A549 (cell line): ENCODE measurements at regions not wholly inside any gene's neighbourhood (a gene's known extent, or its start where the extent isn't known, plus 50 kb on each side); places are given as distances from the start of the nearest gene placed in this dataset.

Source experiments
- CBX8 ChIP-seq: fragments of 200-600 bp; sonication (generic); IDR thresholded peaks from 2 replicates; pipeline ENCODE4 v1.6.1; 2016
- MAX ChIP-seq: IDR thresholded peaks from 2 replicates; pipeline ENCODE4 v1.6.1; 2012
- POLR2A ChIP-seq: IDR thresholded peaks from 2 replicates; pipeline ENCODE4 v1.6.1; 2012; ENCODE audit warnings: mild to moderate bottlenecking, low read length
- SREBF2 ChIP-seq: fragments of 450-650 bp; IDR thresholded peaks from 2 replicates; pipeline ENCODE4 v1.6.1; 2014; ENCODE audit warnings: mild to moderate bottlenecking, moderate library complexity
- TF ChIP-seq, protein P1 (sequence below): fragments of >200 bp; sonication (Bioruptor Twin); formaldehyde crosslinking; IDR thresholded peaks from 3 replicates; pipeline ENCODE4 v1.5.1; 2016

DNA sequence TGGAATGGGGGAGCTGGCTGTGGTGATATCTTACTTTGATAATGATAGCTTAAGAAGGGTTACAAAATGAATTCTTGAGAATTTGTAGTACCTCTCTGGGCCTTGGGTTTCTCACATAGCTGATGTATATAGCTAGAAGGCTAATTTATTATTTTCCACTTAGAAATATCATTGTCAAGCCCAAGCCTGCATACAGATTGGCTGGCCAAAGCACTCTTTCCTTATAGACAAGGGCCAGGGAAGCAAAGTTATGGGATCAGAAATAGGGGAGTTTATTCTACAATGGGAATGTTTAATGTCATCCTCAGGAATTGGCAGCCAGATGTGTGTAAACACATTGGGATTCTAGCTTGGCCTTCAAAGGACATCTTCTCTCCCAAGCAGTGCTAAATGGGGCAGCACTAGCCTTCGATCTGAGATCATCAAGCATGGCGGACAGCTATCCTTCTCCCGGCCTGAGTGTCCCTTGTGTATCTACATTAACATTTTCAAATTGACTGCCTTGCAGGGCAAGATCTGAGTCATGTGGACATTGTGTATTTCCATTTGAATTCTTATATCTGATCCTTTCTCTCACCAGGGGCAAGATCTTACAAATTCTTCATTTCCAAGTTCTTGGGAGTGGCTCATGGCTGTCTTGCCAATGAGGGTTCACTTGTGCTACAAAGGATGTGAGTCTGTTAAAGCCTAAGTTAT lies 457.2 kb downstream of the ARHGEF28 start:
- TF ChIP-seq POLR2A (no peak), SREBF2 (no peak), MAX (no peak), CBX8 (no peak)
- TF ChIP-seq, protein P1, sequence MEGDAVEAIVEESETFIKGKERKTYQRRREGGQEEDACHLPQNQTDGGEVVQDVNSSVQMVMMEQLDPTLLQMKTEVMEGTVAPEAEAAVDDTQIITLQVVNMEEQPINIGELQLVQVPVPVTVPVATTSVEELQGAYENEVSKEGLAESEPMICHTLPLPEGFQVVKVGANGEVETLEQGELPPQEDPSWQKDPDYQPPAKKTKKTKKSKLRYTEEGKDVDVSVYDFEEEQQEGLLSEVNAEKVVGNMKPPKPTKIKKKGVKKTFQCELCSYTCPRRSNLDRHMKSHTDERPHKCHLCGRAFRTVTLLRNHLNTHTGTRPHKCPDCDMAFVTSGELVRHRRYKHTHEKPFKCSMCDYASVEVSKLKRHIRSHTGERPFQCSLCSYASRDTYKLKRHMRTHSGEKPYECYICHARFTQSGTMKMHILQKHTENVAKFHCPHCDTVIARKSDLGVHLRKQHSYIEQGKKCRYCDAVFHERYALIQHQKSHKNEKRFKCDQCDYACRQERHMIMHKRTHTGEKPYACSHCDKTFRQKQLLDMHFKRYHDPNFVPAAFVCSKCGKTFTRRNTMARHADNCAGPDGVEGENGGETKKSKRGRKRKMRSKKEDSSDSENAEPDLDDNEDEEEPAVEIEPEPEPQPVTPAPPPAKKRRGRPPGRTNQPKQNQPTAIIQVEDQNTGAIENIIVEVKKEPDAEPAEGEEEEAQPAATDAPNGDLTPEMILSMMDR = no peak
